H1 (cell line): ENCODE measurements at regions not wholly inside any gene's neighbourhood (a gene's known extent, or its start where the extent isn't known, plus 50 kb on each side); places are given as distances from the start of the nearest gene placed in this dataset.

Source experiments
- BCL11A ChIP-seq, 2 experiments: IDR thresholded peaks; one replicate each; pipeline ENCODE4 v1.6.1; 2011; ENCODE audit warnings: low read depth in 2 of 2, low read length in 2 of 2, mild to moderate bottlenecking in 2 of 2
- YY1 ChIP-seq: IDR thresholded peaks from 2 replicates; pipeline ENCODE4 v1.6.1; 2011; ENCODE audit warnings: low read depth, mild to moderate bottlenecking, low read length
- TF ChIP-seq, protein P1 (sequence below), 3 experiments: IDR thresholded peaks; 1 replicate in 2 of 3; 2 replicates in 1 of 3; pipeline versions ENCODE4 v1.5.1 to v1.6.1; 2011; ENCODE audit warnings: low read length in 3 of 3, mild to moderate bottlenecking in 3 of 3, inconsistent platforms in 2 of 3, low read depth in 1 of 3, moderate library complexity in 1 of 3; ENCODE audit not compliant: insufficient read depth in 1 of 3; ENCODE audit errors: control extremely low read depth in 1 of 3
- TF ChIP-seq, protein P2 (sequence below): IDR thresholded peaks from 2 replicates; pipeline ENCODE4 v1.6.1; 2012; ENCODE audit warnings: inconsistent platforms

- TF ChIP-seq YY1 (no peak), BCL11A (IDR thresholded peaks at IDR 0.05; ENCODE audit: low read depth in 2 of 2, low read length in 2 of 2) (no peak)
- TF ChIP-seq, protein P1, sequence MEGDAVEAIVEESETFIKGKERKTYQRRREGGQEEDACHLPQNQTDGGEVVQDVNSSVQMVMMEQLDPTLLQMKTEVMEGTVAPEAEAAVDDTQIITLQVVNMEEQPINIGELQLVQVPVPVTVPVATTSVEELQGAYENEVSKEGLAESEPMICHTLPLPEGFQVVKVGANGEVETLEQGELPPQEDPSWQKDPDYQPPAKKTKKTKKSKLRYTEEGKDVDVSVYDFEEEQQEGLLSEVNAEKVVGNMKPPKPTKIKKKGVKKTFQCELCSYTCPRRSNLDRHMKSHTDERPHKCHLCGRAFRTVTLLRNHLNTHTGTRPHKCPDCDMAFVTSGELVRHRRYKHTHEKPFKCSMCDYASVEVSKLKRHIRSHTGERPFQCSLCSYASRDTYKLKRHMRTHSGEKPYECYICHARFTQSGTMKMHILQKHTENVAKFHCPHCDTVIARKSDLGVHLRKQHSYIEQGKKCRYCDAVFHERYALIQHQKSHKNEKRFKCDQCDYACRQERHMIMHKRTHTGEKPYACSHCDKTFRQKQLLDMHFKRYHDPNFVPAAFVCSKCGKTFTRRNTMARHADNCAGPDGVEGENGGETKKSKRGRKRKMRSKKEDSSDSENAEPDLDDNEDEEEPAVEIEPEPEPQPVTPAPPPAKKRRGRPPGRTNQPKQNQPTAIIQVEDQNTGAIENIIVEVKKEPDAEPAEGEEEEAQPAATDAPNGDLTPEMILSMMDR (IDR thresholded peaks at IDR 0.05; ENCODE audit: control extremely low read depth in 1 of 3, insufficient read depth in 1 of 3, low read depth in 1 of 3, low read length in 3 of 3), result no peak
- TF ChIP-seq, protein P2, sequence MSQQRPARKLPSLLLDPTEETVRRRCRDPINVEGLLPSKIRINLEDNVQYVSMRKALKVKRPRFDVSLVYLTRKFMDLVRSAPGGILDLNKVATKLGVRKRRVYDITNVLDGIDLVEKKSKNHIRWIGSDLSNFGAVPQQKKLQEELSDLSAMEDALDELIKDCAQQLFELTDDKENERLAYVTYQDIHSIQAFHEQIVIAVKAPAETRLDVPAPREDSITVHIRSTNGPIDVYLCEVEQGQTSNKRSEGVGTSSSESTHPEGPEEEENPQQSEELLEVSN, result no peak
These were observed 529.1 kb upstream of the CDH7 start (continued) for GRCh38 chr18:65221736-65222135.
